AG20443 (cell line): ENCODE measurements at regions not wholly inside any gene's neighbourhood (a gene's known extent, or its start where the extent isn't known, plus 50 kb on each side); places are given as distances from the start of the nearest gene placed in this dataset.
A peak's percentile ranks its signal among the peaks of the same experiment; 100 is the strongest.

Experiments
- DNase-seq: peaks from one replicate; pipeline ENCODE4 v3.0.0; 2012; ENCODE audit warnings: low spot score, mixed read lengths

DNA sequence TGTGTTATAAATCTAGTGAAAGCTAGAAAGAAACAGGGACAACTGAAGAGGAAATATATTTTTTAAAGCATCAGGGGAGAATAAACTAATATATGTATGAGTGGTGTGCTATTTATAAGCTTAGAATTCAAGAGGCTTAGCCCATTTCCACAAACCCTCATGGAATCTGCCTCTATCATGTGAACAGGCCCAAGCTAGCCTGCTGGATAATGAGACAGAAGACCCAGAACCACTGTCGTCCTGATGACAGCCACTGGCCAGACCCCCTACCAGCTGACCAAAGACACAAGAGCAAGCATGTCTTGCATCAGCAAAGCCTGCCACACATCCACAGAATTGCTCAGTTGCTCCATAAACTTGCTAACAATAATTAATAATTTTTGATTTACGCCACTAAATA lies 382.3 kb upstream of the NXPH2 start:
- no peak for DNase-seq

DNA sequence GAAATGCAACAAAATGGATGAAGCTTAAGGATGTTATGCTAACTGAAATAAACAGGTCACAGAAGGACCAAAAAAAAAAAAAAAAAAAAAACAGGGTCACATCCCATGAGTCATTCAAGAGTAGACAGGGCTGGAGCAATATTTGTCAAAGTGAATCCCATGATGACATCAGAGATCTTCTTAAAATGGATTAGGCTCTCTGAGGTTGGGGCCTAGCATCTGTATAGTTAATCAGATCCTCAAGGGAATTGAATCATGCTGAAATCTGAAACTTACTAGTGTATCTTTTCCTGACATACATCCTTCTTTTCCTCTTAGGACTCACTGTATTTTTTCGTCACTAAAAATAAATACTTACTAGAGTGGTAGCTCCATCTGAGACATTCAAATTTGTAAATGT lies 380.6 kb upstream of the NXPH2 start:
- no peak for DNase-seq

GRCh38 chr2:139159177-139159576 lies 379.0 kb upstream of the NXPH2 start:
- no peak for DNase-seq

DNA sequence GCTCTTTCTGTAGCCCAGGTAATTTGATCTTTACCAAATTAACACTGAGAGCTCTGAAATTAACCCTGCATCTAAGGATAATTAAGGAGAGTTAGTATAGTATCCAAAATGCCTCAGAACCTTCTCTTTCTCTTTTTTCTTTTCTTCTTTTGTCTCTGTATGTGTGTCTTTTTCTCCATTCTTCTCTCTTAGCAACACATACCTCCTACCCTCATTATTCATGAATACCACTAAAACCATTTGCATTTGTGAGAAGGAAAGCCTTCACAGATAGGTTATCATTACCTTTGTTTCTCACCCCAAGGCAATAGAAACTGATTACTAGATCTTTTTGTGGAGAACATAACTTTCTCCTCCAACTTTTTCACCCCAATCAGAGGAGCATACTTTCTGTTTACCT lies 376.5 kb upstream of the NXPH2 start:
- no peak for DNase-seq

- no peak for DNase-seq
These were observed 375.8 kb upstream of the NXPH2 start for GRCh38 chr2:139155991-139156390.

DNA sequence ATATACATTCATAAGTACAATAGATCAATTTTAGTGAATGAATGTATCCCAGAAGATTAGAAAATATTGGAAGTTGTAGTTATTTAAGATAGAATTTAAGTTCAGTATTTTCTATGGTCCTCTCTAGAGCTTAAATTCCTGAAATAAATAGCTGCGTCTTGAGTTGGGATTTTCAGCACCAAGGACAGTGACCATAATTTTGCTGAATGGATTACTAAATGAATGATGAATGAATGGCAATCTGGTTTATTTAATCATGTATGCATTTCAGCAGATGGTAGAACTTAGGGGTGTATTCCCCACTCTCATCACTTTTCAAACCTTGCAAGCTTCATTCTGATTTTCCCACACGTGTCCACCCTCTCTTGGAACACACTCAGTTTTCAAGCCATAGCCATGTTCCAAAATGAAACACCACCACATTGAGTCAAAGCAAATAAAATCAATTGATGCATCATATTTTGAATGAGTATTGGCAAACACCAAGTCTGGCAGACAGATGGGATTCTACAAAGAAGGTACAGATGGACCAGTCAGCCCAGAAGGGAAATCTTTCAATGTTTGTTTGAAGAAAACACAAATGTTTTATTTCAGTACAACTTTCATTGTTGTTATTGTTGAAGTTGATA lies 362.2 kb upstream of the NXPH2 start:
- DNase-seq = peak; percentile 4

DNA sequence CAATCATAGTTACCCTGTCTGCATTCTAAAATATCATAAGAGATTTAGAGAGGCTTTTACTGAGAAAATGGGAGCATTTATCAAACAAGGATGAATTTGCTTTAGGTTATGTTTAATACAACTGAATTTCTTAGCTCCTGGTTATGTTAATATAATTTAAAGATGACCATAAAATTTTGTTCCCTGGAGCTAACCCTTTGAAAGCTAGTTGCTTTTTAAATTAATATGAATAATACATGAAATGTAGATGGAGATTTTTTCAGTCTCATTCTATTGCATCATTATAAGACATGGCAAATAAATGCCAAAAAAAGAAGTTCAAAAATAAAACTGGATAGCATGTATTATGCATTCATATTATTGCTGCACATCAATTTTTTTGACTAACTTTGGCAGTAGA lies 344.1 kb upstream of the NXPH2 start:
- DNase-seq = no peak

DNA sequence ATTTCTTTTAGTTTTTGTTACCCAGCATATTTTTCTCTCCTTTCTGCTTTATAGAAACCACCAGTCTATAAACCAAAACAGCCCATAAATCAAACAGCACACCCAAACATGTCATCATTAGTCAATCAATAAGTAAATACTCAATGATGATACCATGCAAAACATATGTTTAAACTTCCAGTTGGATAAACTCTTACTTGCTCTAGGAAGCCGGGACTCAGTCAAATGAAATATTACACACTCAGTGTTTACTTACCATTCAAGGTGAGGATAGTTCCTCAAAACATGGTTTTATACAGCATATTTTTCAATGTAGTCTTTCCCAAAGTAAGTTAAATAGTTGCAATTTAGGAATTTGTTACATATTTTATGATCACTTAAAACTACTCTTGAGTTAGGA lies 343.6 kb upstream of the NXPH2 start:
- DNase-seq = no peak

DNA sequence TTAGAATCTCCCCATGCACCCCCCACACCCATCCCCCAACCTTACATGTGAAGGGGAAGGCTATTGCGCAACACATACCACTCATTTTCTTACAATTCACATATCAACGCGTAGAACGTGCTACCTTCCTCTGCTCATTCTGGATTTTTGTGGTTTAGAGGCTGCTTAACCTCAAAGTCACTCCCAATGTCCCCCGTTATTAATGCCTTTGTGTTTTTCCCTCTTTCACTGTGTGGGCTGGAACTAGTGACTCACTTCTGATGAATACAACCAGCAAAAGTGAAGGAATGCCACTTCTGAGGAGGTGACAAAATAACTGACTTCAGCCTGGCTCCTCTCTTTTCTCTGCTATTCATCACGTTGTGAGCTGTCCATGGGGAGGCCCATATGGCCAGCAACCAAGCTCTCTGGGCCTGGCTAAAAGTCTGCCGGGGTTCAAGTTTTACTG lies 342.5 kb upstream of the NXPH2 start:
- peak; percentile 5 for DNase-seq

- DNase-seq = no peak
These were observed 319.5 kb upstream of the NXPH2 start for GRCh38 chr2:139099721-139100120.

DNA sequence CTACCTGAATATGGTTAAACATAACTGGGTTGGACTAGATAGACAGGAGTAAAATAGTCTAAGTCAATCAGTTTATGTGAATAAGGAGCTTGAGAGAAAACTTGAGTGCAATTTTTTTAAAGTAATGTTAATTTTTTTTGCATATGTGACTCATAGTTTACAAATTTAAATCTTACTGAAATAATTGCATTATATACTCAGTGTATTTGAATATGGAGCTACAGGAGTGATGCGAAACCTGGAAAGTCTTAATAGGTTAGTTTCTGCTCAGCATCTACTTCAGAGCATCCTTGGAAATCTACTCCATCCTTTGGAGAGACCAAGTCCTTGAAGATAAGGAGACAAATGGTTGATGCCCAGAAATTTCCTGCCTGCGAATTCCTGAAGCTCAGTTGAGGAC lies 318.8 kb upstream of the NXPH2 start:
- DNase-seq = no peak

DNA sequence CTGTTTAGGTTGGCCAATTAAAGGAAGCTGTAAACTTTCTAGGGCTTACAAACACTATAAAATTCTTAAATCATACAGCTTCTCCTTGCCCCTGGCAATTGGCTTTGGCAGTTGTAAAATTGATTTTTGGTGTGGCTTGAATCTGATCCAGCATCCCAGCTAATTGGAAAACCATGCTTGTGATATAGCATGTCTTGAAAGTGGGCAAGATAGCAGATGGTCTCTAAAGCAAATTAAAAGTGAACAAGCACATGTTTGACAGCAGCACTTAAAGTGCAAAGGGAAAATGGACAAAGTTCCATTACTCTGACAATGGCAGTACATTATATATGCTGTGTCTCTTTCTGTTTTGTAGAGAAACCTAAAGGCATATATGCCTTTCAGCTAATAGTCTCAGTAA lies 302.9 kb upstream of the NXPH2 start:
- no peak for DNase-seq

- DNase-seq = no peak
These were observed 300.1 kb upstream of the NXPH2 start for GRCh38 chr2:139080244-139080643.

- no peak for DNase-seq
These were observed 299.1 kb upstream of the NXPH2 start for GRCh38 chr2:139079311-139079710.

DNA sequence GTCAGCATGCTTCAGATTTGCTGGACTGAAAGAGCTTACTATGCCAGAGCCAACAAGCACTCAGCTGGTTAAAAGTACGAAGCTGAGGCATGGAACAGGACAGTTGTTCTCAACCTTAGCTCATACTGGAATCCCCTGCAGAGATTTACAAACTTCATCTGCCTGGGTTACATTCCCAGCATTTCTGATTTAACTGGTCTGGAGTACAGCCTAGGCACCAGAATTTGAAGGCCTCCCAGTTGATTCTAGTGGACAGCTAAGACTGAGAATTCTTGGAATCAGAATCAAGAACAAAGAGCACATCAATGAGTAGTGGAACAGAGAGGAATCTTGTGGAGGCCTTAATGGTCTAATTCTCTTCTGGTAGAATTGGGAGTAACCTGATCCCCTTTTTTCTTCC lies 298.2 kb upstream of the NXPH2 start:
- no peak for DNase-seq

DNA sequence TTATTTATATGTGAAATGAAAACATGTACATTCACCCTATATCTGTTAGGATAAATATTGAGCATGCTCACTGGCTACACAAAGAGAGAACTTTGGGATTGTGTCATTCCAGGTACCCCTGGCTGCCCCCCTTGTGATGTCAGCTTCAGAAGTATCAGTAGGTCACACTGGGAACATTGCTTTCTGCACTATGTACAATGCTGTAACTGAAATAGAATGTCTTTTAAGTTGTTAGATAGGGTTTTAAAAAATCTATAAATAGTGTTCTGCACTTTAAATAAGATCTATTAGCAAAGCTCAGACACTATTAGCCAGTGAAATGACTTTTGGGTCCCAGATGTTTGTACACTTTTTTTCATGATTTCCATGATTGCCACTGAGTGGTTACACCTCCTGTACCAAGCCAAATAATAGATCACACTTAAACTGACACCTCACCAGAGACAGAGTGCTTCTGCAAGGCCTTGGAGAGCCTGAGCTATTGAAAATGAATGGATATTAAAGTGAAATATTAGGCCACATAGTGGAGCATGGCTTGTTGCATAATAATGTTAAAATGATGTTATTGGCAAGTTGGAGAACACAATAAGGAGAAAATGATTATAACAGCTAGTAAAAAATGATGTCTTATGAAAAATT lies 297.0 kb upstream of the NXPH2 start:
- DNase-seq = no peak

- DNase-seq = no peak
These were observed 287.7 kb upstream of the NXPH2 start for GRCh38 chr2:139067874-139068273.

GRCh38 chr2:139067072-139067471 lies 286.9 kb upstream of the NXPH2 start:
- no peak for DNase-seq

DNA sequence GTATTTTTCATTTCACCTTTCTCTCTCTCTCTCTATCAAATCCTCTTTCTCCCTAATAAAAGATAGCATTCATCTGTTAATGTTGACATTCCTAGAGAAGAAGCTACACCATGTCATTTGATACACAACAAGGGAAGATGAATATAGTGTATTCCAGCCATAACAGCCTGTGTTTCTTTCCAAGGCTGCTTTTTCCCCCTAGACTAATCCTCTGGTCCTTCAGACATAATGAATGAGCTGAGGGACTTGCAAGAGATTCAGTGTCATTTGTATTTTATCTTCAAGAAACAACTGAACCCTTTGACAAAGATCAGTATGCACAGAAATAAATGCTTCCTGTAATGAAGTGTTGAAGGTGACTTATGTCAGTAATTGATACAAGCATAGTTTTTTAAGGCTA lies 284.0 kb upstream of the NXPH2 start:
- no peak for DNase-seq

GRCh38 chr2:139059617-139060016 lies 279.4 kb upstream of the NXPH2 start:
- DNase-seq = no peak

DNA sequence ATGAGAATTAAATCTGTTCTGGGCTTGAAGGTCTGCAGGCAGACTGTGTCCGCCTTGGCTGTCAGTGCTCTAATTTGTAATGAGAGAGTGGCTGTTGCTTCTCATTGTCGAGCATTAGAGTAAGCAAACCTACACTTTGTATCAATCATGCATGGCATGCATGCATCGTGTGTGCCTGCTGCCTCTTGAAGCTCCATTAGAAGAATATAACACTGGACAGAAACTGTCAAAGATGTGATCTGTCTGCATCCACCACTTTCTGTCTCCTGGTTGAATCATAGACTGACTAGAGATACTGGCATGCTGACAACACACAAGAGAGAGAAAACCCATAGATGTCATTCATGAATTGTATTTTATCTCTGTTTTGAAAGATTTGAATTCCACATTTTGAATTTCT lies 275.0 kb upstream of the NXPH2 start:
- DNase-seq = no peak

DNA sequence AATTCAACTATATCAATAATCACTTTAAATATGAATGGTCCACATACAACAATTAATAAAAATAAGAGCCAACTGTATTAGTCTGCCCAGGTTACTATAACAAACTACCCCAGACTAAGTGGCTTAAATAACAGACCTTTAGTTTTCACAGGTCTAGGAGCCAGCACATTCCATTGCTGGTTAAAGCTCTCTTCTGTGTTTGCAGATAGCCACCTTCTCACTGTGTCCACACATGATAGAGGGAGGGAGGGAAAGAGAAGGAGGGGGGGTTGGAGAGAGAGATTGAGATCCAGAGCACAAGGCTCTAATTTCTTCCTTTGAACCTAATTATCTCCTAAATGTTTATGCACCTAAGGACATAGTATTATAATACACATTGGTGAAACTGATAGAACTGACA lies 267.8 kb upstream of the NXPH2 start:
- no peak for DNase-seq

- DNase-seq = no peak
These were observed 265.3 kb upstream of the NXPH2 start for GRCh38 chr2:139045524-139045923.

DNA sequence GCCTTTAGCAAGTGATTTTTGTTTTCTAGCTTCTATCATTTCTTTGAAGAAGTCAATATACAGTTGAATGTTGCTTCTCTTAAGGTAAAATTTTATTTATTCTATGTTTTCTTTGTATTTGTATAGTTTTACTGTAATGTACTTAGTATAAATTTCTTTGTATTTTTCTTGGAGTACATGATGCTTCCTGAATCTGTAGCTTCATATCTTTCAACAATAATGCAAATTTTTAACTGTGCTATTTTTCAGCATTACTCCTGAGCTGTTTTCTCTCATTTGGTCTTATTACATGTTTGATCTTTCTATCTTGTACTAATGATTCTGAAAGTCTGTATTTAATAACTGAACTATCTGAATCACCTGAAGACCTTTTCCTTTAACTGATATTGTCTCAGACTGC lies 253.9 kb upstream of the NXPH2 start:
- no peak for DNase-seq
